Skeletal muscle cell (primary cell): ENCODE measurements at regions not wholly inside any gene's neighbourhood (a gene's known extent, or its start where the extent isn't known, plus 50 kb on each side); places are given as distances from the start of the nearest gene placed in this dataset.

ENCODE experiments used
- DNase-seq: peaks from one replicate; pipeline ENCODE4 v3.0.0-alpha.2; 2010; ENCODE audit warnings: low read depth
- H3K4me3 ChIP-seq: 2 replicates; pipeline ENCODE4 v1.5.1; 2011; ENCODE audit warnings: low read depth, mild to moderate bottlenecking, control low read depth, low read length, moderate library complexity

DNA sequence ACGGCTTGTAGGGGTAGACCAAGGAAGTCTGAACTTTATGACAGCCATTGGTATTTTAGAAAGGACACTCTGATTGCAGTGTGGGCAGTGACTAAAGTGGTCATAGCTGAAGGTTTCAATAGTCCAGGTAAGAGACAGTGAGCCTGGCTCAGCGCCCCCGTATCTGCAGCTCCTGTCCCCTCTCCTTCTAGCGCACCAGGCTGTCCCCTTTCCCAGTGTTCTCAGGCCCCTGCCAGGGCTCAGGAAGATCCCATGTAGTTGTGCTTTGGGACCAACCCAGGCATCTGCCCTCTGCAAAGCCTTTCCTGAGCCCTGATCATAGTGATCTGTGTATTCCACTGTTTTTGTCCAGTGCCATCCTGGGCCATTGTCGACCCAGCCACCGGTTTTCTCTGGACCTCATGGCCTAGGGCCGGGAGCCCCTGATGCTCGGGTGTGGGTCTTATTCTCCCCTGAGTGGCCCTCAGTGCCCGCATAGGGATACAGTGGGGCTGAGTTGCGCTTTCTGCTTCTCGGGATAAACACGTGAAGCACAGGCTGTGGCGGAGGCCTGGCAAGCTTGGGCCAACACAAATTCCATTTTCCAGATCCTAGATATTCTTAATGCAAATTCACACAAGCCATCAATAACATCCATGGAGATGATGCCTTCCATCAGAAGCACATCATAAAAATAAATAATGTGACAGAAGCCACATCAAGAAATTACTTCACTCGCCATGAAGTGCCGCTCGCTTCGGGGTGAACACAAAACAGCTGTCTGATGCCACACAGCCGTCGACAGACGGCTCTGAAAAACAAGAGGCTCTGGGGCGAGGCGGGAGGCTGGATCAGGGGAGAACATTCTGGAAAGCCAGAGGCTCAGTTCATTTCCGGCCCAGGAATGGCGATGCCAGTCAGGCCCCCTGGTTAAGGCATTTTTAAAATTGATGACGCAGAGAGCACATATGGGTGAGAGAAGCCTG, 805.0 kb downstream of the TBC1D22A start:
- no peak overlapping the region for H3K4me3 ChIP-seq
- DNase-seq, result no peak

DNA sequence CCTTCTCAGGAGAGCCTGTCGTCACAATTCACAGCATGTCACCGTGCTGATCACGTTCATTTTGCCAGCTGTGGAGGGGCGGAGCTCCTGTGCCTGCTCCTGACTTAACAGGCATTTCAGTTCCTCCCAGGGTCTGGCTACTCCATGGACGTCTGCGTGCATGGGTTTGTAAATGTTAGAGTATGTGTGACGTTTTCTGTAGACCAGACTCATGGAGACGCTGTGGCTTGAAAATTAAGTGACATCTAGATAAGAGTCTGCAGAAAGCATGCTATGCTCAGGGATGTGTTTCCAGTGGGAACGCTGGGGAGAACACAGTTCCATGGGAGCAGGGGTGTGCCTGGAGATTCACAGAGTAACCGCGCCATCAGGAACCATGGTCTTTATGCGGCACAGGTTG, 804.0 kb downstream of the TBC1D22A start:
- DNase-seq, result no peak
- no peak overlapping the region for H3K4me3 ChIP-seq

DNA sequence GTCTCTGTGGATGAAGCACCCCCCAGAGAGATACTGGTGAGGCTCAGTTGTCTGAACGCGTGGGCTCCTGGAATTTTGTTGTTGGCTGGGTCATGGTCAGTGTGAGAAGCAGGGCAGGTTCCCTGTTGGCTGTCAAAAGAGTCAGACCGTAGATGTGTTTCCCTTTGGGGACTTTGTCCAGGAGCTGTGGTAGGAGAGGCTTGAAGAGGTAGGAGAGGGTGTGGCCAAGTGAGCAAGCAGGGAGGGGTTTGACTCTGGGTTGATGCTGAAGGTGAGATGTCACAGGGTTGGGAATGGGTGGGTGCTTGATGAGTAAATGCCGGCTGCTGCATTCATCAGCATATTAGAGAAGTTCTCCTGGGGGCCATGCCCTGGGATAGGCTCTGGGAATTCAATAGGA, 803.2 kb downstream of the TBC1D22A start:
- DNase-seq, result no peak
- H3K4me3 ChIP-seq, result no peak overlapping the region

DNA sequence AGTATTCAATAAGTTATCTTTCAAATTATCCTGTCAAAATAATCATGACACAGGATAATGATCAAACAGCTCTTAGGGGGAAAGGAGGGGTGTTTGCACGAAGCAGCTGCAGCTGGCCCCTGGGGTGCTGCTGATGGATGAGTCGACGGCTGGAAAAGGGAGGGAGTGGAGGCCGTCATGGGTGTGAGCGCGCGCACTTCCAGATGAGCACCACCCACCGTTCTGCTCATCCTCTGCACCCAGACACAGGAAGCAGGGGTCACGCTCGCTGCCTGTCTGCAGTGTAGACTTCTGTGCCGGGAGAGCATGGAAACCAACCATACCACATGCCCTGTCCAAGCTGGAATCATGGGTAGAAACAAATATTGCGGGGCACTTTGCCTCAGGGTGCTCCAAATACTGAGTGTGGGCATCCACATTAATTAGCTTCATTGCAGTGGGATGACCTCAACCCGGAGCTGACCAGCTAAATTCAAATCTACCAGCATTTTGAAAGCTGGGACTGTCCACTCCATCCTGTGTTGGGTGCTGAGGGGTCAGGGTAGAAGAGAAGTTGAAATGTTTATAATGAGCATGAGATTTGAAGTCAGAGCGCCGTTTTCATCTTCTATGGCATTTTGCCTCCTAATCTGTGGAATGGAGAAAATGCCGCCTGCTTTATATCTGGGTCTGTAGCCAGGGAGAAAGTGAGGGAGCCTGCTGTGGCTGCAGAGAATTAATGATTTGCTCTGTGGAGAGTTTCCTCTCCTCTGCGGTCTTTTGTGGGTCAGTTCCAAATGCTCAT, 802.4 kb downstream of the TBC1D22A start:
- DNase-seq, result no peak
- H3K4me3 ChIP-seq, result no peak overlapping the region

DNA sequence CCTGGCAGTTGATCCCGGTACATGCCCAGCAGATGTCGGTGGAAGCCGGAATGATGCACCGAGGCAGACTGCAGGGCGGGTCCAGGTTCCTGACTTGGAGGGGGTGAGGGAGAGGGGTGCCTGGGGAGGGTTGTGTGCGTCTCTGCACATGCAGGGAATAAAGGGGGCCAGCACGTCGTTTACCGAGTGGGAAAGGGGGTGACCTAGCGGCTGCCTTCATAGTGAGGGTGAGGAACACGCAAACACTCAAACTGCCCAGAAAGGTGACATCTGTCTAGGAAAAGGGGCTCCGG, 801.7 kb downstream of the TBC1D22A start:
- H3K4me3 ChIP-seq, result no peak overlapping the region
- no peak for DNase-seq

DNA sequence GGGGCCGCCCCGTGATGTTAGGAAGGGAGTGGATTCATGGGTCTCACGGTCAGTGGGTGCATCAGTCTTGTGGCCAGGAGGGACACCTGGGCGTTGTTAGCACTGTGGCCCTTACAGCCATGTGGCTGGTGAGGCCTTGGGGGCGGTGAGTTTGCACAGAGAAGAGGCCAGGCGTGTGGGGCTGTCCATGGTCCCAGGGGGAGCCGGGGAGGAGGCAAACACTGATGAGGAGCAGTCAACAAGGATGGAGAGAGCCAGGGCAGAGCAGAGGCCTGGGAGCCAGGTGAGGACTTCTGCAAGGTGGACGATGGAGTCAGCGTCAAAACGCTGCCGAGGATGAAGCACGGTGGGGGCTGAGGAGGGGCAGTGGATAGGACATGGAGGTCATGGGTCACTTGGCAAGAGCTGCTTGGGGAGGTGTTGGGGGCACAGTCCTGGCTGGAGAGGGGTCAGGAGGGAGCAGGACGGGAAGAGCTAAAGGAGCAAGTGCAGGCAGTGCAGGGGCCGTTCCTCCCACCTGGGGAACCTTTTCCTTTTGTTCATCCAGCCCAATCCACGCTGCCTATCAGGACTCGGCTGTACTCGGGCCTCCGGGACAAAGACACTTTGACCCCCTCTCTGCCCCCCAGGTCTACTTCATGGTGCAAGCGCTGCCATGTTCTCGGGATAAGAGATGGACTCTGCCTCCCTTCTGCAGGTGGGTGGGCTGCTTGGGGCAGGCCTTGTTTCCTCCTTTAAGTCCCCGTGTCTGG, 801.1 kb downstream of the TBC1D22A start:
- H3K4me3 ChIP-seq, result no peak overlapping the region
- DNase-seq, result no peak

DNA sequence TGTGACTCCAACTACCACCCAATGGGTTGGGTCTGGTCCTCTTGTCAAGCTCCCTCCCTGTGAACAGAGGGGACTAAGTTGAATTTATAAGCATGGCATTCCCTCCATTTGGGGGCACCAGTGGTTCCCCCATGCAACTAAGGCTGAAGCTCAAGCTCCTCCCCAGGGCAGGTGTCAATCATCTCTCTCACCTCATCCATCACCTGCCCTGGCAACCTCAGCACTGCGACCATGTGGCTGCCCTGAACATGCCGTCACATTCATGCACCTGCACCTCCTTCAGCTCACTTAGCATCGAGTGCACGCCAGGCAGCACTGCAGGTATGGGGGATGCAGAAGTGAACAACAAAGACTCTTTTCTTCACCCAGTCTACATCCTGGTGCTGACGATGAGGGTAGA, 799.3 kb downstream of the TBC1D22A start:
- no peak for DNase-seq
- H3K4me3 ChIP-seq, result no peak overlapping the region

DNA sequence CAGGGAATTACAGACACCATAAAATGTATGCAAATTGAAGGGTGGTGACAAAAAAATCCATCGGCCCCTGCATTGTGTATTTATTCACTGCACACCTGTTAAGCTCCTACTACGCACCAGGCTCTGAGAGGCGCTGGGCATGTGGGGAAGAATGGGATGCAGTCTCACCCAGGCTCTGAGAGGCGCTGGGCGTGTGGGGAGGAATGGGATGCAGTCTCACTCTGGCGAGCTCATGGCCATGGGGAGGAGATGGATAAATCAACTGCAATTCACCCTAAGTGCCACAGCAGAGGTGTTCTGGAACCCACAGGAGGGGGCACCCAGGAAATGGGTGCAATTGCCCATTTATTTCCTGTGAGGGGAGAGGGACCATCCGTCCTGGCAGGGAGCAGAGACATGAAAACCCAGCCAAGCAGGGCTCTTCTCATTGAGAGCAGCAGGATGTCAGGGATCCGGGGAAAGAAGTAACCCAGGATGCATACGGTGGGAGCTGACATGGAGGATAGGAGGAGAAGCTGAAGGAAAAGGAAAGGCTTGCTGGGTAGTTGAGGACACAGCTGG, 798.7 kb downstream of the TBC1D22A start:
- no peak for DNase-seq

DNA sequence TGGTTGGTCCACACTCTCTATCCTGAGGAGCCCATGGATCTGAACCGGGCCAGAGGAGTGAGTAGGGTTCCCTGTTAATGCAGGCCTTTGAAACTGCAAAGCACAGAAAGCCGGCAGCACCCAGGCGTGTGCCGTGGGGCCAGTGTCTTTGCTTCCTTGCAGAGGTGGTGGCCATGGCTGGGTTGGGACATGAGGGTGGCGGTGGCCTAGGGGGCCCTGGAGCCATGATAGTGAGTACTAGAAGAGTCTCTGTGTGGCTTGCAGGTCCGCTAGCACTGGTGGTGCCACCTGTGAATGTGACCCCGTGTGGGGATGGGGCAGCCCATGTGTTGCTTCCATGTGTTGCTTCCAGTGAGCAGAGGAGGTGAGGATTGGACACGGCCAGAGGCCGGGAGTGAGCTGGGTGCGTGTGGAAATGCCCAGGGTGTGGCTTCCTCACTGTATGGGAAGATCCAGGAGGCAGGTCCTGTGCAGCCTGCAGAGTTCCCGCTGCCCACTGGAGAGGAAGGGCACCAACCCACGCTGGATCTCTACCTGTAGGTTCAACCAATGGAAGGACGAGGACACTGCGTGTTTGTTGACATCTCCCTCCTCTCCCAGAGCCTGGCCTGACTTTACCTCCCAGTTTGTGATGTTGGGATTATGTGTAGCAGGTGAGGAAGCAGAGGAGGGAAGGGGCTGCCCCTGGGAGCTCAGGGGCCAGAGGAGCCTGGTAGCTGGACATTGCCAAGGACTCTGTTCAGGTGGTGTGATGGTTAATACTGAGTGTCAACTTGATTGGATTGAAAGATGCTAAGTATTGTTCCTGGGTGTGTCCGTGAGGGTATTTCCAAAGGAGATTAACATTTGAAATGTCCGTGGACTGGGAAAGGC, 796.6 kb downstream of the TBC1D22A start:
- no peak overlapping the region for H3K4me3 ChIP-seq
- no peak for DNase-seq

More for the DNA sequence above, 798.7 kb downstream of the TBC1D22A start:
- H3K4me3 ChIP-seq, result no peak overlapping the region

DNA sequence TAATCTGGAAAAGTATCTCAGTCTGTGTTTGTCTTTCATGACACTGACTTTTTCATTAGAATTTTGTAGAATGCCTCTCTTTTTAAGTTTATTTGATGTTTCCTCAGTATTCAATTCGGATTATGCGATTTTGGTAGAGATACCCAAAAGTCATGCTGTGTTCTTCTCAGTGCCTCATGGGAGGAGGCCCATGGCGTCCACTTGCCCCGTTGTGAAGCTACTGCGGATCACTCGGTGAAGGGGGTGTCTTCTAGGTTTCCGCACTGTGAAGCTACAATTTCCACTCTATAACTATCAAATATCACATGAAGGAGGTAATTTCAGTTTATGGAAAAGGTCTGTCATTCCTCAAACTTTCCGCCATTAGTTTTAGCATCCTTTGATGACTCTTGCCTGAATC, 794.0 kb downstream of the TBC1D22A start:
- DNase-seq, result no peak
- no peak overlapping the region for H3K4me3 ChIP-seq

DNA sequence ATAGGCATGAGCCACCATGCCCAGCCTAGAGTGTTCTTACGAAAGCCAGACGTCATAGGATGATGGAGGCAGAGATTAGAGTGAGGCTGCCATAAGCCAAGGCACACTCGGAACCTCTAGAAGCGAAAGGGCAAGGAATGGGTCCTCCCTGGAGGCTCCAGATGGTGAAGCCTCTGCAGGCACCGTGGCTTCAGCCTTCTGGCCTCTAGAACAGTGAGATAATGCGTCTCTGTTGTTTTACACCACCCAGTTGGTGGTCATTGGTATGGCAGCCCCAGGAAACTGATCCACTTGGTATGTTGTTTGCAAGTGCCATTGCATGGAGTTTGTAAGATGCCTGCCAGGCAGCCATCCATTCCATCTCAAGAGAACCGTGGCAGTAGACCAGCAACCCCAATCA, 791.0 kb downstream of the TBC1D22A start:
- no peak for DNase-seq
- H3K4me3 ChIP-seq, result no peak overlapping the region

DNA sequence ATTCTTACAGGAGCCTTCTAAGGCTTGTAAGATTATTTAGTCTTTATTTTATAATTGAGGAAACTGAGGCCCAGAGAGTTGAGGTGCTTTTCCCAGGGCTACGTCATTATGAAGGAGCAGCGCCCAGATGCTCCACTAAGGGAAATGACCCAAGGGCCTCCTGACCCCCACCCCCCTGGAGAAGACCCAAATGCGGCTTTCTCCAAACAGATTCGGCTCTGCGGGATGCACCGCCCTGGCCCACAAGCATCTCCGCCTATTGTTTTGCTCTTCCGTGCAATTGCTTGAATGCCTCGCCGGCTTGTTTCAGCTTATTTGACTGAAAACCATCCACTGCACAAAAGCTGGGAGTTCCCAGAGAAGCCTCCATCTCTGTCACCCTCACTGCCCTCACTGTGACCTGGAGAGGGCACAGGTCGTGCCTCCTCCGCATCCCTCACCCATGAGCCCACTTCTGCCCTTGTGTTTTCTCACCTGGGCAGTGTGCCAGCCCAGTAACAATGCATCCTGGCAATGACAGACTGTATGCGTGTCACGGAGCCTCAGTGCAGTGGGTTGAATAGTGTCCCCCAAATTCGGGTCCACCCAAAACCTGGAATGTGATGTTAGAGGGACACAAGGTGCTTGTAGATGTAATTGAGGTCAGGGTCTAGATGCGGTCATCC, 790.2 kb downstream of the TBC1D22A start:
- no peak overlapping the region for H3K4me3 ChIP-seq
- DNase-seq, result no peak

DNA sequence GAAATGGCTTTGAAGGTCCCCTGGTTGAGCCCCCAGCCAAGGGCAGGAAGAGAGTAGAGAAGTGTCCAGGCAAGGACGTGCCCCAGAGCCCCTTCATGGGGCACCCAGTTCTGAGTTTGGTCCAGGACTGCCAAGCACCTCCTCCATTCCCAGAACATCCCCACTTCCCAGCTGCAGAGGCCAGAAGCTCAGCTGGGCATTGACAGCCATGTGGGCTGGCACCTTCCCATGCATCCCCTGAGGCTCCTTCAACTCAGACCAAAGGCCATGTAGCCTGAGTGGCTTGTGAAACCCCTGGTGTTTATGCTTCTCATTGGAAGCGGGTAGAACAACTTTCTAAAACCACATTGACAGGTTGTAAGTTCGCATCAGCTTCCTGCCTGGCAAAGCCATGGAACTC, 789.6 kb downstream of the TBC1D22A start:
- DNase-seq, result no peak
- H3K4me3 ChIP-seq, result no peak overlapping the region

DNA sequence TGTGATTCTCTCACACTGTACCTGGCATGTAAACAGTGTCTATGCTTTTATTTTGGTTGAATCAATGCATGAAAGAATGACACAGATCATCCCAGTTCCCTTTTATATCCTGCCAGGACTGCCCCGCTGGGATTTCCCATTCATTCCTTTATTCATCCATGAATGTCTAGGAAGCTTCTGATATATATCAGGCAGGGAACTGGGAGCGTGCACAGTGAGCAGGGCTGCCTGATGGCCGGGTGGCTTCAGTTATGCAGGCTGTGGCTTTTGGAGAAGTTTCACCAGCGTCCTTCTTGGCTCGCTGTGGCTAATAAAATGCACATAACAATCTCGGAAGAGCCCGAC, 789.0 kb downstream of the TBC1D22A start:
- H3K4me3 ChIP-seq, result no peak overlapping the region
- DNase-seq, result no peak

DNA sequence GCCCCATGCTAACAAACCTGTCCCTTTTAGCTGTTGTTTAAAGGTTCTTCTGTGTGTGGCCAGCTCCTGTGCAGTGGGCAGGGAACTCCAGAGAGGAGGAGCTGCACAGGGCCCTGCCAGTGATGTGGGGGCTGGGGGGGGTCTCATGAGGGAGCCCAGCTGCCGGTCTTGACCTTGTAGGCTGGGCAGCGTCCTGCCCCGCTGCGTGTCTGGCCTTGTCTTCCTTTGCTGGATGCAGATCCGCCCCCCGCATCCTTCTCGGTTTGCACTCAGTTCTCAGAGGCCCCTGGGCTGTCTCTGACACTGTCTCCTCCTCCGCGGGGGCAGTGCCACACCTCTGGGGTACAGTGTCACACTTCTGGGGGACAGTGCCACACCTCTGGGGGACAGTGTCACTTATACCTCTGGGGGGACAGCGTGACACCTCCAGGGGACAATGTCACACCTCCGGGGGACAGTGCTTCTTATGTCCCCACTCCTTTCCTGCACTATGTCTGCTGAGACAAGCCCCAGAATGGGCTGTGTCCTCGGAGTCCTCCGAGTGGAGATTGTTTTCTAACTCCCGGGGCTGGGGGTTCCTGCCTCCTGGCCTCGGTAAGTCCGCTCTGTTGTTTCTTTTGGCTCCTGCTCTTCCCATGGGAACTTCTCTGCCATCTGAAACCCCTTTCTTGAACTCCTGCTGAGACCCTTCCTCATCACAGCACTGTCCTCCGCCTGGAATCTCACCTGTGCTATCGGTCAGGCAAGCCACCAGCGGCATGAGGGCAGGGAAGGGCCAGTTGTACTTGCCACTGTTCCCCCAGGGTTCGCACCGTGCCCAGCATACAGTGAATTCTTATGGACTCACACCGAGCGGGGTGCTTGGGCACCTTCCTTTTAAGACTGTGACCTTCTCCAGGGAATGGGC, 788.3 kb downstream of the TBC1D22A start:
- H3K4me3 ChIP-seq, result no peak overlapping the region
- DNase-seq, result no peak

DNA sequence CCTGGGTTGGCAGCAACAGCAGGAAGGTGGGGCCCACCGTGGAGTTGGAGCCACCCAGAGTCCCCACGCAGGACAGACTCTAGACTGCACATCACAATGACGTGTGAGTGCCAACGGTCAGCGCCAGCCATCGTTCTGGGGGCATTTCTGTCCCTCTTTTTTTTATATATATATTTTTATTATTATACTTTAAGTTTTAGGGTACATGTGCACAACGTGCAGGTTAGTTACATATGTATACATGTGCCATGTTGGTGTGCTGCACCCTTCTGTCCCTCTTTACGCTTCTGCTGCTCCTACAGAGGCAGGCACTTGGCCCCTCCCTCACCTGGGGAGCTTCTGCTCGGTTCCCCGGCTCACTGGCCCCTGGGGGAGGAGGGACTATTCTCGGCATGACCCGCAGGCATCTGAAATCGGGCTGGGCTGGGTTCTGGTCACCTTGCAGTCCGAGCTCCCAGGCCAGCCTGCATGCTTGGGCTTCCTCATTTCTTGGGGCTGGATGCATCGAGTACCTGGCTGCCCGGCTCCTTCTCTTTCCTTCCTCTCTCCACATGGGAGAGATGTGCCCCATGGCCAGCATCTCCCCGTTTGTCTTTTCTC, 787.4 kb downstream of the TBC1D22A start:
- no peak for DNase-seq
- no peak overlapping the region for H3K4me3 ChIP-seq
